ENCODE measurements at regions not wholly inside any gene's neighbourhood (a gene's known extent, or its start where the extent isn't known, plus 50 kb on each side); places are given as distances from the start of the nearest gene placed in this dataset.
"Not testable (repeated sequence)": the region's sequence is repeated elsewhere in the genome, so short reads cannot be mapped to it uniquely, and the experiment has no call there.

DNA sequence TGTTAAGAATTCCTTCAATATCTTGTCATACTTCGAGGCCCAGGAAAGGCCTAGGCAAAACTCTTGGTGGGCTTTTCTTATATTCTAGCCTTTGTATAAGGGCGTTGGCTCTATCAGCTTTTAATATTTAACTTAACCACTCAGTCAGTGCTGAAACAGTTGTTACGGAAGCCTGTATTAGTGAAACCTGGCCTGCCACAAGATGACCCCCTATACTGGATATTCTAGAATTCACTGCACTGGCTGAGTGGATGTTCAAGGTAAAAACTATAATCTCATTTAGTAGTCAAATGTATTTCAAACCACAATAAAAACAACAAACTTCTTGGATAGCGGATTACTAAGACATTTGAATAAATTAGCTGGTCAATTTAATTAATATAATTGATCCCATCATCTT, 91.7 kb upstream of the HNMT start:
- intact Hi-C loops (cut with DNase I) = no loop called here
- DNase-seq = no peak
- ATAC-seq = no peak

DNA sequence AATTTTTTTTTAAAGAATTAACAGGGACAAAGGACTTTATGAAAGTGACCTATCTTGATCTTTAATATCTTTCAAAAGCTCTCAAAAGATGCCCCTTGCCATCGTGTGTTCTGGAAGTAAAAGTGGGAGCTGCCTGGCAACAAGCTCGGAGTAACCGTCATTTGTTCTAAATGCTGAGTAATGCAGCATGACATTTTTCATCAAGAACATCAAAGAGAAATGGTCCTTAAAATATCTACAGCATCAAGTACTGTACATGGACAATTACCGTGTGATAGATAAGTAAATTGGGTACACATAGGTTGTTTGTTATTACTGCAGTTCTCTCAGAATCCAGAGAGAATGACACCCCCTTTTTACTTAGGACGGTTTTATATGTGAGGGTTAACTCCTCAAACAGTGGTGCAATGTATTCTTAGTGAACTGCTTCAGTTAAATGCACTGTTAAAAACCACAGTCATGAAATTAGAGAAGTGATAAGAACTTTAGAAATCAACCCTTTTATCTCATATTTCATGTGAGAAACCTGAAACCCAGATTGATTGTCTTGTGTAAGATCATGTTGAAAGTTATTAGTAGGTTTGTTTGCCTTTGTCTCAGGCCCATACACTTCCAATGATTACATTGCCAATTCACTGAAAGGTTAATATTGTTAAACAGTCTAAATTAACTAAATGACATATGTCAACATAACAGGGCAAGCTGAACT, 90.6 kb upstream of the HNMT start:
- DNase-seq (no peak), ATAC-seq (no peak)
- intact Hi-C loops (cut with DNase I) = no loop called here

DNA sequence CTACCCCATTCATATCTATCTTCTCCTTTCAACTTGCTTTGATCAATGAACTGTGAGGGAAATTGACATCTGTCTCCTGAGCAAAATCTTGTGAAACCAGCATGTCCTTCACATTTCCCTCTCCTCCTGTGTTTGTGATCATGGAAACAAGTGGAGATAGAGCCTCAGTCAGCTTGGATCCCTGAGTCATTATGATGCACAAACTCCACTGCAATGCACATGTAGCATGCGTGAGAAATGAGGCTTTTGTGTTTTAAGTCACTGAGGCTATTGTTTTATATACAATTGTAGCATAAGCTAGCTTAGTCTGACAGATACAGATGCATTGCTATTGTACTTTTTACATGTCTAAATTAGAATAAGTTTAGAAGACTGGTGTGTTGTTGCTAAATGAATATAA, 85.2 kb upstream of the HNMT start:
- DNase-seq (no peak), ATAC-seq (no peak)
- intact Hi-C loops (cut with DNase I) = no loop called here

DNA sequence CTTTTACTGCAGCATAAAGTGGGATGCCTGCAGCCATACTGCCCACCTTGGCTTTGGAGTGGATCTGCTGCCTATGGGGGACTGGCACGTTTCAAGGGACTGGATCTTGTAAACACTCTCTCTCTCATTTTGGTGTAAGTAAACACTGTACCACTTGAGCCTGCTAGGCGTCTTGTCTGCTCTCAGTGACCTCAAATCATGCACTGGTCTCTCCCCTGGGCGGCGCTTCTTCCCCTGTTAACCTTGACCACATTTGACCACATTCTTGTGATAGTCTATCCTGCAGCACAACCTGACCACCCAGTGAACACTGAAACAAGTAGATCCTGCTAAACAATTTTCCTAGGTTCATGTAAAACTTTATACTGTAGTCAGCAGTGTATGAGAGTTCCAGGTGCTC, 82.6 kb upstream of the HNMT start:
- DNase-seq = no peak
- intact Hi-C loops (cut with DNase I) = no loop called here
- no peak for ATAC-seq

DNA sequence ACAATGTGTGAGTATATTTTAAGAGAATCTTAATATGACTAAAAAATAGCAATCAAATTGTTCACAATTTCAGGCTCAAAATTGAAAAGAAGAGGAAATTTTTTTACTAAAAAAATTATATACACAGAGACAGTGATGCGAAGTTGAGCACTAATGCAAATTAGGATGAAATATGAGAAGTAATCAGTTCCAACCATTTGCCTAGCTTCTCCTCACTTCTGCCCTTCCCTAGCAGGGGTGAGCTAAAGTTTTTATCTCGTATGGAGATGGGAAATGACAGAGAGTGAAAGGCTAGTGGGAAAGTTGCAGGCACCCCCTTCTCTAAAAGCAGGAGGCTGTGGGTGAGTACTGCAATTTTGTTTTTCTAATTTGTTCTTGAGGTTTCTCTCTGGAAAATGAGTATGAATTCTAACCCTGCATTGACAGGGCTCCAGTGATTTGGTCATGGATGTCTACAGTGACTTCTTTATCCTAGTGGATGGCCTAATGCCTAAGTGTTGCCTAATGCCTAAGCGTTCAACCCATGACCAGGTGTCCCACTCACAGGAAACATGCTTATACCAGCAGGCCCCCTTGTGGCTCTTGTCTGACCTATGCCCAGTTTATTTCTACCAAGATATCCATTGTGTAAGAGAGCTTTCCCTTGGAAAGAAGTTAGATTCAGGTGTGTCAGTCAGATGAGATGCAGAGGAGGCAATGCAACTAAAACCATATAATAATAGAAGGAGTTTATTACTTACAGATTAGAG, 78.0 kb upstream of the HNMT start:
- DNase-seq = no peak
- no peak for ATAC-seq
- intact Hi-C loops (cut with DNase I) = no loop called here

DNA sequence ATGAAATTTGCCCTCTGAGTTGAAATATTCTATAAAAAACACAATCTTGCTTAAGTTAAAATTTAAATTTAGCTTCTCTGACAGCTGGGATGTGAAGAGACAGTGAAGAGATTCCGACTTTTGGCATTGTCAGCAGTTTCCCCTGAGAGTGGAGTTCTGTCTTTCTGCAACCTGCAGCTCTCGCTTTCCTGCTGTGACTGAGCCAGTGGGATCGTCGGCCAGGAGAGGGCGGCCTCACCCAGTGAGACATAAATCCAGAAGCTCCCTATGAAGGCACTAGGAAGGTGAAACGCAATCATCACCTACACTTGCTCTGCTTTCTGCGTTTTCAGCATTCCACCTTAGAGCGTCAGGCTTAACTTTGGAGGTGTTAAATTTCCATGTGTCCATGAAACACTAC, 75.4 kb upstream of the HNMT start:
- DNase-seq = no peak
- intact Hi-C loops (cut with DNase I) = no loop called here

DNA sequence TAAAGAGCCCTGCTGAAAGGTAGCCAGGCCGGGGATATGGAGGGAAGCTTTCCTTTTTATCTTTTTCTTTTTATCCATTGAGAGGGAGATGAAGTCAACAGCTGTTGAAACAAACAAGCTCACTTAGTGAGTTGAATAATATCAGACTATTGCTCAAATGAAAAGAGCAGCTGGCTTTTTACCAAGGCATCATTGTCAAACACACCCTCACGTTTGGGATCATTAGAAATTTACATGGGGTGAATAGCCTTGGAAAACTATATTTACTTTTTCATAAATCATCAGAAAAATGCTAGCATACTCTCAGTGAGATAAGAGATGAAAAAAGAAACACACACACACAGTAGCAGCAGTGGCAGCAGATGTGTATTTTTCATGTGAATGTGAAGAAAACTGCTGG, 71.5 kb upstream of the HNMT start:
- no peak for ATAC-seq
- intact Hi-C loops (cut with DNase I) = no loop called here
- no peak for DNase-seq

More for the DNA sequence above, 75.4 kb upstream of the HNMT start:
- no peak for ATAC-seq

DNA sequence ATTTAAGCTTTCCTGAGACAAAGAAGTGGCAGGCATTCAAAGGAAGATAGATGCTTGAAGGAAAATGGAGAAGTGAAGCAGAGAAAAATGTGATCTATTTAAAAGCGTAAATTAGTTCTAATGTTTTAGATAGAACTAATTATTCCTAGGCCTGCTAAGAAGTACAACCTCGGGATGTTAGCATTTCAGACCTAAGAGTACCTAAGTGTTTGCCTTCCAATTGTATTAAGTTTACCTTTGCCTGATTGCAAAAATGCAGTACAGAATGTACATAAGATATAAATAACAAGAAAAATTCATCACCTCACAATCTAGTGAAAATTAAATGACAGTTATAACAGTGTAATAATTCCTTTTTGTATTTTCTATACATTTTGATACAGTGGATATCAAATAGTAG, 71.1 kb upstream of the HNMT start:
- DNase-seq (no peak), ATAC-seq (no peak)
- intact Hi-C loops (cut with DNase I) = no loop called here

DNA sequence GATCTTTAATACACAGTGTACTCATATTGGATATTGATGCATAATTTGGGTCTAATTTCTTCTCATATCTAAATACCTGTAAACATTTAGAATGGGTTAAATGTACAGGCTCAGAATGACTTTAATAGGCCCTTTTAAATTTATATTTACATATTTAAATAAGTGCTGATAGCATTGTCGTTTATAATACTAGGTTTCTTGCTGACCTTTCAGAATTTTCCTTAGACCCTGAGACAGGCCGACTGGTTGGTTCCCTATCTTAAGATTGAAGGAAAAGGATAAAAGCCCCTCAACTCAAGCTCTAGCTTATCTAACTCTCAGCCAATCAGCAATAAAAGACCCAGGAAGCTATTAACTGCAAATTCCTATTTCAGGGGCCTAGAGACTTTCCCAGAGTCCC, 67.8 kb upstream of the HNMT start:
- DNase-seq = no peak
- intact Hi-C loops (cut with DNase I) = no loop called here
- no peak for ATAC-seq

DNA sequence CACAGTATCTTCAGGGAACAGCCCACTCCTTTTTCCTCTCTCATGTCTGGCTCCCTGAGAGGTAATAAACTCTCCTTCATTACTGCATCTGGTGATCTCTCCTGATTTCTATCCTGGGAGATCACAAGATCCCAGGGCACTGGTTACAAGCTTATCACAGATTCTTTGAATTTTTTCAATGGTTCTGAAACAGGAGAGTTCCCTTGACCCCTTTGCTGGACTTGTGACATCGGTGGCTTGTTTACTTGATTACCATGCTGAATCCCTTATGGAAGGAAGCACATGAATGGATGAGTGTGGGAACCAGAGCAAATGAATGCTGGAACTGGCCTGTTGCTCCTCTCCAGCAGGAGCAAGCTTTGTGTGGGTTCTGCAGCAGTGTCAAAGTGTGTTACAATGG, 67.2 kb upstream of the HNMT start:
- intact Hi-C loops (cut with DNase I) = no loop called here
- DNase-seq = no peak
- no peak for ATAC-seq

DNA sequence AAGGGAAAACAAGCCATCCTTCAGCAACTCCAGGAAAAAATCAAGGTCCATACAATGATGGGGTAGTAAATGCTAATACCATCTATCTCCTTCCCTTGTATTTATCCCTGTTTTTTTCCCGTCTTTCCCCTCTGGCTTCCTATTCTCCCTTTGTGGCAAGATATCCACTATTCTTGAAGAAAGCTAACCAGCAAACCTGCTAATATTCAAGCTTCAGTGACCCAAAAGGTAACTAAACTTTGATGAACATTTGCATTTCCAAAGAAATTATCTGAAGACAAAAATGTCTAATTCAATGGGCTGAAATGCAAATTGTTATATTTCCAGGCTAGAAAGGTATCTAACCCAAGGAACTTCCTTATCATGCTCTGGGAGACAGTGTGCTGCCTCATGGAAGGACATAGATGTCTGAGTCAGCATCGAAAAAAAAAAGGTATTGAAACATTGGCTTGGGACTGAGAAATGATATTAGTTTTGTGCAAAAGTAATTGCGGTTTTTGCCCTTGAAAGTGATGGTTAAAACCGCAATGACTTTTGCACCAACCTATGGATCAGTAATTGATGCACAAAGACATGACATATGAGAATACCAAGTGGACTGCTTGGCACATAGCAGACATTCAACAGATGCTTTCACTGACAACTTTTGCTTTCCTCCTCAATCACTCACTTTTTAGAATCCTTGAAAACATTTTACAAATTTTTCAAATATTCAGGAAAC, 63.7 kb upstream of the HNMT start:
- DNase-seq = no peak
- ATAC-seq = no peak
- intact Hi-C loops (cut with DNase I) = no loop called here

DNA sequence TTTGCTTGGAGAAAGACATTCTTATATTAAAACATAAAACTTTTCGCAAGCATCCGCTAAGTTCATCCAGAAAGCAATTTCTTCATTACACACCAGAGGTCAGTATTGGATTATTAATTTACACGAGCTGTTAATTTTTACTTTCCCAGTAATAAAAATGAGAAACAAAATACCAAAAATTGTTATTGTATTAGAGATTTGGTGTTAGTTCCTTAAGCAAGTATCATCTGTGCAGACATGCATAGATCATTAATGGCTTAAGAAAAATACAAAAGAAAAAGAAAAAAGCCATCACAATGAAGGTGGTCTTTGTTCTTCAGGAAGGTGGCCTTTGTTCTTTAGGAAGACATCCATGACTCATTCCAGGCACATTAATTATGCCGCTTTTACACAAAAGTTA, 53.6 kb upstream of the HNMT start:
- intact Hi-C loops (cut with DNase I) = loop anchor here (1.0 to 5.0 kb wide), 4 partner anchors 872 to 917 kb away; partner anchors contain the start of gene NXPH2 (in 1 of the 2)

DNA sequence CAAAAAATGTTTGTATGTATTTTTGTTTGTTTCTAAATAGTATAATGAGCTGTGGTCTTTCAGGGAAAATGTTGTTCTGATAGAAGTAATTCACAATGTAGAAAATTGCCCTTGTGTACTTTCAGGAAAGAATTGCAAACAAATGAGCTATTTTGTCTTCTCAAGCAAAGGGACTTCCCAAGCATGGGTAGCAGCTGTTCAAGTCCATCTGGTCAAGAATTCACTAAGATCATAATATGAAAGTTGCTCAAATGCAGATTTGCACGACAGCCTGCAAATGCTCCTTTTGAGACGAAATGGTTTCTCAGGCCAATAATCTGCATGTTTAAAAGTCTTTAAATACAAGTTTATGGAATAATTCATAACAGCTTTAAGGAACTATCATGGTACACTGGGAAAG, 51.9 kb upstream of the HNMT start:
- DNase-seq (no peak), ATAC-seq (no peak)
- intact Hi-C loops (cut with DNase I) = loop anchor here (5.0 kb wide), 3 partner anchors 870 to 910 kb away; partner anchors contain the start of gene NXPH2 (in 1 of the 2)

More for the DNA sequence above, 53.6 kb upstream of the HNMT start:
- ATAC-seq = no peak
- no peak for DNase-seq

DNA sequence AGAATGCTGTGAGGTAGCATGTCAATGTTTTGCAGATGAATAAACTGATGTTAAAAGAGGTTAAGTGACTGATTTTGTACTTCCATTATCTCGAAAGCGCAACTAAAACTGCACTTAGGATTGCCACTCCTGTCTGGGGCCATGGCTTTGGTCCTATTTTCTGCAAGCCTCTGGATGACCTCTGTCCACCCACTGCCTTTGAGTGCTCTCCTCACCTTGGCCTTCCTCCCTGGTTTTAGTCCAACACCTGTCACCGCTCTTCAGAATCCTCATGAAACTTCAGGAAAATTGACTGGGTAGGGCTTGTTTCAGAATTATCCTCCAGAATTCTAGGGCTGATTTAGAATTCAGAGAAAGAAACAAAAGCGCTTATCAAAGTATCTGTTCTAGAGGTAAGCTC, 51.1 kb upstream of the HNMT start:
- intact Hi-C loops (cut with DNase I) = loop anchor here (5.0 kb wide), 3 partner anchors 869 to 909 kb away; partner anchors contain the start of gene NXPH2 (in 1 of the 2)
- DNase-seq (no peak), ATAC-seq (no peak)

DNA sequence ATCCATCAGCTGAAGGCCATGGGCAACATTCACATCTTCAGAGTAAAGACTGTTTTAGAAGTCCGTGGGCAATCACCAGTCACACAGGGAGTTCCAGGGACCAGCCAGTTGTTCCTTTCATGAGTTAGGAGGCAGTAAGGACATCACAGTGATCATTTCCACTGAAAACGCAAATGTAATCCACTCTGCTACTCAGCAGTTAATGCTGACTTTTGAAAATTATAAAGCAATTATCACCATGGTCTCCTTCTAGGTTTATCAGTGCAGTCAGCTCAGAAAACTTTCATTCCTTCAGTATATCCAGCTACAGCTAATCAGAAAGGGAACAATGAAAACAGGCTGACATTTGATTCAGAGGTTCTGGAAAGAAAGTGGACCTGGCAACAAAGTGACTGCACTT, 50.6 kb upstream of the HNMT start:
- intact Hi-C loops (cut with DNase I) = loop anchor here (5.0 kb wide), 3 partner anchors 869 to 909 kb away; partner anchors contain the start of gene NXPH2 (in 1 of the 2)
- DNase-seq, ATAC-seq: not testable (repeated sequence)
